Smooth muscle cell (in vitro differentiated cells): ENCODE measurements at regions not wholly inside any gene's neighbourhood (a gene's known extent, or its start where the extent isn't known, plus 50 kb on each side); places are given as distances from the start of the nearest gene placed in this dataset.

Experiments used
- DNase-seq: peaks from one replicate; lab custom pipeline; 2025; ENCODE audit not compliant: unreplicated experiment; lab: John Stamatoyannopoulos, UW
- H2AFZ ChIP-seq: fragments of 200-600 bp; sonication (generic); 2 replicates; pipeline ENCODE4 v1.6.0; 2016; ENCODE audit warnings: antibody characterized with exemption, low read depth, mild to moderate bottlenecking
- H3F3A ChIP-seq: fragments of 200-600 bp; sonication (generic); 2 replicates; pipeline ENCODE4 v1.6.0; 2017; ENCODE audit warnings: antibody characterized with exemption, low read depth
- H3K27ac ChIP-seq: fragments of 200-600 bp; sonication (generic); 2 replicates; pipeline ENCODE4 v1.5.1; 2016; ENCODE audit warnings: low read depth, mild to moderate bottlenecking
- H3K27me3 ChIP-seq: fragments of 200-600 bp; sonication (generic); 2 replicates; pipeline ENCODE4 v1.6.1; 2016; ENCODE audit warnings: low read depth, mild to moderate bottlenecking
- H3K36me3 ChIP-seq: fragments of 200-600 bp; sonication (generic); 2 replicates; pipeline ENCODE4 v1.5.1; 2016; ENCODE audit warnings: low read depth
- H3K4me1 ChIP-seq: fragments of 200-600 bp; sonication (generic); 2 replicates; pipeline ENCODE4 v1.5.1; 2016; ENCODE audit warnings: low read depth
- H3K4me2 ChIP-seq: fragments of 200-600 bp; sonication (generic); 2 replicates; pipeline ENCODE4 v1.6.0; 2016; ENCODE audit warnings: mild to moderate bottlenecking
- H3K4me3 ChIP-seq: fragments of 200-600 bp; sonication (generic); 2 replicates; pipeline ENCODE4 v1.5.1; 2016; ENCODE audit warnings: mild to moderate bottlenecking
- H3K79me2 ChIP-seq: fragments of 200-600 bp; sonication (generic); 2 replicates; pipeline ENCODE4 v1.6.0; 2016; ENCODE audit warnings: low read depth, mild to moderate bottlenecking
- H3K9ac ChIP-seq: fragments of 200-600 bp; sonication (generic); 2 replicates; pipeline ENCODE4 v1.6.0; 2016; ENCODE audit warnings: low read depth
- H3K9me3 ChIP-seq: fragments of 200-600 bp; sonication (generic); replicated peaks from 2 replicates; pipeline ENCODE4 v1.5.1; 2016; ENCODE audit warnings: low read depth
- H4K20me1 ChIP-seq: fragments of 200-600 bp; sonication (generic); 2 replicates; pipeline ENCODE4 v1.6.0; 2016; ENCODE audit warnings: low read depth
- WGBS: methylation state at CpG from one replicate; pipeline ENCODE4 v1.1.7; 2016; ENCODE audit warnings: low lambda C conversion rate; 5-methylcytosine and 5-hydroxymethylcytosine counted together
- TF ChIP-seq, protein P1 (sequence below): fragments of 200-600 bp; sonication (generic); IDR thresholded peaks from 2 replicates; pipeline ENCODE4 v1.5.1; 2017; ENCODE audit warnings: borderline replicate concordance, mild to moderate bottlenecking, antibody characterized with exemption; ENCODE audit not compliant: insufficient read depth, poor library complexity, severe bottlenecking

DNA sequence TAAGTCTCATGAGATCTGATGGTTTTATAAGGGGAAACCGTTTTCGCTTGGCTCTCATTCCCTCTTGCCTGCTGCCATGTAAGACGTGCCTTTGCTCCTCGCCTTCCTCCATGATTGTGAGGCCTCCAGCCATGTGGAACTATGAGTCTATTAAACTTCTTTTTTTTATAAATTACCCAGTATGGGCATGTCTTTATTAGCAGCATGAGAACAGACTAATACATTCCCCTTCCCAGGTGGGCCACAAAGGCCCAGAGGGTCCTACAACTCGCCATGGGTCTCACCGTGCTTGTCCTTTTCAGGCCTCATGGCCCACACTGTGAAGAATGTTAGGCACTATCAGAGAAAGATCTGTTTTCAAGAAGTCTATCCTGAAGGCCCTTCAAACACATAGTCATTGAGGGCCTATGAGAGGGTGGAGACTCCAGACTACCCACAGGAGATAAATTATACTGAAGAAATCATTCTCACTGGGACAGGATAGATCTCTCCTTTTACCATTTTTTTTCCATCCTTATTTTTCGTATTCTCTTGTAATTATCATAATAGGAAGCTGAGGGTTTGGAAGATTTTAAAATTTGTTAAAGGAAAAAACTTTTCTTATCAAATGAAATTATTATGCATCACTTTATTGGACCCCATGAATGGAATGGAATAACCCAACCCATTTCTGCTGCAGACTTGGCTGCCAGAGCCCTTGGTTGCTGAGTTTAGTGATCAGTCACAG lies 57.2 kb upstream of the EPCAM start:
- no peaks in the 10 kb centered on the region for H3K9me3 ChIP-seq
- no peak overlapping the region for H3K4me2 ChIP-seq
- H3K27me3 ChIP-seq: no peaks in the 10 kb centered on the region
- H4K20me1 ChIP-seq: no peaks in the 10 kb centered on the region
- no peak overlapping the region for H3K4me3 ChIP-seq
- DNase-seq: no peak
- H3K36me3 ChIP-seq: no peaks in the 10 kb centered on the region
- TF ChIP-seq, protein P1, sequence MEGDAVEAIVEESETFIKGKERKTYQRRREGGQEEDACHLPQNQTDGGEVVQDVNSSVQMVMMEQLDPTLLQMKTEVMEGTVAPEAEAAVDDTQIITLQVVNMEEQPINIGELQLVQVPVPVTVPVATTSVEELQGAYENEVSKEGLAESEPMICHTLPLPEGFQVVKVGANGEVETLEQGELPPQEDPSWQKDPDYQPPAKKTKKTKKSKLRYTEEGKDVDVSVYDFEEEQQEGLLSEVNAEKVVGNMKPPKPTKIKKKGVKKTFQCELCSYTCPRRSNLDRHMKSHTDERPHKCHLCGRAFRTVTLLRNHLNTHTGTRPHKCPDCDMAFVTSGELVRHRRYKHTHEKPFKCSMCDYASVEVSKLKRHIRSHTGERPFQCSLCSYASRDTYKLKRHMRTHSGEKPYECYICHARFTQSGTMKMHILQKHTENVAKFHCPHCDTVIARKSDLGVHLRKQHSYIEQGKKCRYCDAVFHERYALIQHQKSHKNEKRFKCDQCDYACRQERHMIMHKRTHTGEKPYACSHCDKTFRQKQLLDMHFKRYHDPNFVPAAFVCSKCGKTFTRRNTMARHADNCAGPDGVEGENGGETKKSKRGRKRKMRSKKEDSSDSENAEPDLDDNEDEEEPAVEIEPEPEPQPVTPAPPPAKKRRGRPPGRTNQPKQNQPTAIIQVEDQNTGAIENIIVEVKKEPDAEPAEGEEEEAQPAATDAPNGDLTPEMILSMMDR: no peak
- no peak overlapping the region for H2AFZ ChIP-seq
- H3K79me2 ChIP-seq: no peaks in the 10 kb centered on the region
- H3K27ac ChIP-seq: no peak overlapping the region
- no peak overlapping the region for H3K9ac ChIP-seq
- WGBS: 97% methylated on average over 7 of the region's 7 CpGs
- peaks cover 20% of the 10 kb centered on the region for H3K4me1 ChIP-seq
- peaks cover 12% of the 10 kb centered on the region for H3F3A ChIP-seq

DNA sequence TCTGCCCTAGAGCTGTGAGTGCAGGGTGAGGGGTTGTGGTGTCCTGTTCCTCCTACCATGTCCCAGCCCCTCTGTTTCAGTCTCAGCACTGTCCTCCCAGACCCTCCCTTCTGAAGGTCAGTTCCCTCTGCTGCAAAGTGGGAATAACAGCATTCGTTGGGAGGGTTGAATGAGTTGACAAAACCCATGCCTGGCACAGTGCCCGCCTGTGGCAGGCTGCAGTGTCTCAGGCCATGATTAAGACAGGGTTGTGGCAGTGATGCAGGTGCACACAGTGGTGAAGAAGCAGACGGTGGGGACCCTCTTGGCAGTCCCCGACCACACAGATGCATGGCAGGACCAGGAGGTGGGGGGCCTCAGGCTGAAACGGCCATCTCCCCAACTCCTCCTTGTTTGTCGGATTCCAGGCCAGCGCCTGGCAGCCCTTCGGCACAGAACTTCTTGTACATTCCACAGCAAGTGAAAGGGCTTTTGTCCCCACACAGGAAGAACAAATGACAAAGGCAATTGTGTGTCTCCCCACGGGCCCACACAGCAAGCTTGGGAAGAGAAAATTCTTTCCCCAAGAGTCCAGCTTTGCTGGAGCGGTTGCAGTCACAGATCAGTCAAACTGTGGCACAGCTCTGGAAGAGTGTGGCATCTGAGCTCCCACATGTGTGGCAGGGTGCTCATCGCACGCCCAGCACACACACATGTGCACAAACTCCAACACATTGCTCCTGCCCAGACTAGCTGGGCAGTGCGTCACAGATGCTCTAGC lies 58.1 kb upstream of the EPCAM start:
- Histone ChIP-seq H3K4me2 (no peak overlapping the region), H4K20me1 (no peaks in the 10 kb centered on the region), H3F3A (peaks cover 12% of the 10 kb centered on the region), H3K27me3 (no peaks in the 10 kb centered on the region), H3K79me2 (no peaks in the 10 kb centered on the region), H3K27ac (no peak overlapping the region), H3K9ac (no peak overlapping the region), H3K4me1 (peaks cover 20% of the 10 kb centered on the region), H3K4me3 (no peak overlapping the region), H3K36me3 (no peaks in the 10 kb centered on the region), H3K9me3 (no peaks in the 10 kb centered on the region), H2AFZ (no peak overlapping the region)
- DNase-seq: no peak
- 88% methylated on average over 13 of the region's 13 CpGs for WGBS
- TF ChIP-seq, protein P1: no peak

DNA sequence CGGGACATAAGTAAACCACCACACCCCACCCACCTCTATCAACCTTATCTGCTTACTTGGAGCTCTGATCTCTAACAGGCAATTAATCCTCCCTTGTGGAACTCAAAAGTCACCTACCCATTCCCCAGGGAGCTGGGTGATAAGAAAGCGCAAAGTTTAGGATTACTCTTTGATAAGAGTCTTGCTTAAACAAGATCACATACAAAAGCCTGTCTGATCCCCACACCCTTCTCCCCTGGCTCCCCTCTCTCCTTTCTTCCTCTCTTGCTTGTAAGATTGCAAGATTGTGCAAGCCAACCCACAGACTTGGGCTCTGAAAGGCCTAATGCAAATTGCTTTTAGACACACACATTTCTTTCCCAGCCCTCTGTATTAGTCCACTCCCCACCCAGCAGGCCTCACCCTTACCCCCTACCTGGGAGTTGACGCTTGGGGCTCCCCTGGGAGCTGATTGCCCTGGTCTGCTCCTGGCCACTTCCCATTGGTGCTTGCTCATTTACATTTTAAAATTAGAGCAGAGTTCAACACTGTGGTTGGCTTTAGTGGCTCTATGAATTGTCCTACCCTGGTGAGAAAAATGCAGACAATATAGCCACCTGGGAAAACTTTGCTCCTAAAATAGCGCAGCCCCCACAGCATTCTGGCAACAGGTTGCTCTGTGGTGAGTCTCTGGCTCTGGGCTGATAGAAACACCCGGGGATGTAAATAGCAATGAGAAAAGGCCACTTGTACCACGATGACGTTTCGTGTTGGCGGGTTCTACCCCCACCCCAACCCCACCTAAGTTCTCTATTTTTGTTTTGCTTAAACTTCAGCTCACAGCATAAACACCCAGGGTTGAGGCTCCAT lies 58.9 kb upstream of the EPCAM start:
- TF ChIP-seq, protein P1: no peak
- H2AFZ ChIP-seq: no peak overlapping the region
- no peaks in the 10 kb centered on the region for H3K36me3 ChIP-seq
- H3K4me3 ChIP-seq: no peak overlapping the region
- no peaks in the 10 kb centered on the region for H3K9me3 ChIP-seq
- DNase-seq: no peak
- no peaks in the 10 kb centered on the region for H4K20me1 ChIP-seq
- H3K79me2 ChIP-seq: no peaks in the 10 kb centered on the region
- H3K27ac ChIP-seq: no peak overlapping the region
- H3K4me1 ChIP-seq: peaks cover 20% of the 10 kb centered on the region
- no peak overlapping the region for H3K9ac ChIP-seq
- H3K4me2 ChIP-seq: peak overlapping the region; percentile 63
- no peaks in the 10 kb centered on the region for H3K27me3 ChIP-seq
- H3F3A ChIP-seq: peaks cover 12% of the 10 kb centered on the region
- 64% methylated on average over 9 of the region's 9 CpGs for WGBS
